Head of caudate nucleus (tissue), 42 donors: ENCODE measurements at regions not wholly inside any gene's neighbourhood (a gene's known extent, or its start where the extent isn't known, plus 50 kb on each side); places are given as distances from the start of the nearest gene placed in this dataset.

Source experiments
- DNase-seq, 42 donors: peaks; one replicate each; pipeline versions ENCODE4 v3.0.0 to v3.0.0-alpha.2; 2020 to 2021; ENCODE audit warnings: mixed read lengths in 7 of 42
- intact Hi-C: fragments of 100-400 bp; cut with DNase I; formaldehyde crosslinking; loops from one replicate; pipeline ENCODE4 v1.15.0; 2022

DNA sequence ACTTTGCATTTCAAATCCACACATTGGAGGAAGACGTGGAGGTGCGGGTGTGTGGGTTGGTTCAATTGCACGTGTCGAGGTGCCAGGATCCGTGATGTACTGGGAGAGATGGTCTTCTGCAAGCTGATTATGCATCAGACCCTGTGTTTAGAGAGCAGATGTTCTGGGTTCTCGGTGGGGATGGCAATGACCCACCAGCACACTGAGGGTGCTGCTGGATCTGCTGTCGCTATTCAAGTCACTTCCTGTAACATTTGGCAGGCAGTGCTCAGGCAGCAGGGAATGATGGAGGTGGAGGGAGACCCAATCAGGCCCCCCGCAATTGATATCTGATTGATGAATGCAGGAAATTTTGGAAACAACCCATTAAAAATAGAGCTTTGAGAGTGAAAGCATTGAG is 830.1 kb upstream of the POU3F3 start:
- peak in 1 of 42 donors; percentile 23 for DNase-seq
- intact Hi-C loops, result no loop called here

DNA sequence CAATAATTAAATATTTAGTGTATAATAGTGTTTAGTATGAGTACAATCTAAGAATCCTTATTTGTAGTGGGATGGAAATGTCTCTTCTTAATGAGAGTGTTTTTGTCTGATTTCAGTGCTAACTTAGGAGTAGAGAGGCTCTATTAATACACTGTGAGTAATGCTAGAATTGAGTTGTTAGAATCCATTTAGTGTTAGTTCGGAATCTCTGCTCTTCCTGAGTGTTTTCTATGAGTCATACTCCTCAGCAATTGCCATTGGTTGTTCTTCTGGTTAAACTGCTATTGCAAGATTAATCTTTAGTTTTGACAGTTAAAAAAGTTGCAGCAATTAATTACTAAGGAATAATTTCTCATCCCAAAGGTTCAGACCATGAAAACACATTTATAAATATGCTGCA is 828.6 kb upstream of the POU3F3 start:
- intact Hi-C loops, result no loop called here

DNA sequence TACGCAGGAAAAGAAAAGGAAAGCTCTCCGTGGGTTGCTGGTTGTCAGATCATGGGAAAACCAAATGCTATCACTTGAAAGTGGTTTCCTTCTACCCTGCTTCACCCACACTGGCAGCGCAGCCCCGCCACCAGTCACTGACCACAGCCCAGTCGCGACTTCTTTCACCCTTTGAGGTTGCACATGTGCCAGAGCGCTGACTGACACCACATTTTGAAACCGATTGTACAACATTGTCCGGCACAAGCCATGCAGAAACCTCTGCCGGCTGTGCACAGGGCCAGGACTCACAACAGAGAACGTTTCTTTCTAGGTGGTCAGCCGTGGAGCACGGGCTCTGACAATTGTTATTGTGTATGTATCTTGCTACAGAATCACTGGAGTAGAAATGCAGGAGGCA is 827.2 kb upstream of the POU3F3 start:
- intact Hi-C loops, result no loop called here
- DNase-seq, result peak in 10 of 42 donors; percentile 4 to 37 (median 20)

More for the DNA sequence above, 828.6 kb upstream of the POU3F3 start:
- DNase-seq, result no peak

DNA sequence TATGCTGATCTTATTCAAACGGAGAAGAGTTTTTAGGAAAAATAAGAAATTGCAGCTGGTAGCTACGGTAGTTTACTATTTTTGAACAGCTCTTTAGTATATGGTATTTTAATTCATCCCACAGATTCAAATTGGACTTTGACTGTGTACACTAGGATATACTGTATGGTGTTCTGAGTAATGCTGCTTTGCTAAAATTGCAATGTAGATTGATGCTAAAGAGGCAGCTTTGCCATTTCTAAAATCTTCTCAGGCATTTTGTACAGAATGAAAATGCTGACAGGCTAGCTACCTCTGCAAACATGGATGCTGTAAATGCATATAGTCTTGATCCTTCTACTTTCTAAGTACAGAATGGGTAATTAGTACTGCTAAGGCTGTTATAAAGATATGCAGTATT is 826.6 kb upstream of the POU3F3 start:
- intact Hi-C loops, result no loop called here
- DNase-seq, result no peak

DNA sequence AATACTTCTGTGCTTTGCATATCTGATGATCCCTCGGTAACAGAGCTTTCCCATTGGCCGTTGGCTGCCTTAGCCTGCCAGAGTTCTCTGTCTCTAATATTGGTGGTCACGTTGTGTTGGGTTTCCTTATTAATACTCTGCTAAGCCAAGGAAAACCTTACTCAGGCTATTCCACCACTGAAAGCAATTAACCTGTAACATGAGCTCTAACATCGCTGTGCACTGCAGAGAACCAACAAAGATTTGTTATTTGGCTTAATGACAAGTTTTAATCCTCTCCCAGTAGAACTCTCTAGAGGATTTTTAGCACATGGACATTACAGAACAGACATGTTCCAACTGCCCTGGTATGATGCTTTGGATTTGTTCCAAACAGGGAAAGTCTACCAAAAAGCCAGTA is 825.9 kb upstream of the POU3F3 start:
- DNase-seq, result no peak
- intact Hi-C loops, result no loop called here

DNA sequence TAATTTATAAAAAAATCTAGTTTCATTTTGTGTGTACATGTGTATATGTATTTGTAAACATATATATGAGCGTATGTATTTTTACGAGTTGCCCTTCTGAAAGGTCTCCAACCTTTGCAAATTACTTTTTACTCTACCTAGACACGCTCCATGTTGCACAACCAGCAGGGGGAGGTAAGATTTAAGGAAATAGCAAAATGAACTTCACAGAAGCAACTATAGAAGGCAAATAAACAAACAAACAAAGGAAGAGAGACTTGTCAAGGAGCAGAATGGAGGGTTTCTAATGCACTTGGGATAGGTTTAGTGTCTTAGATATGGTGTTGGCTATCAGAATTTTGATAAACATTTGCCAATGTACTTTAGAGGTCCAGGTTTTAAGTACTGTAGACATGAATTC is 820.5 kb upstream of the POU3F3 start:
- peak in 4 of 42 donors; percentile 9 to 39 (median 18) for DNase-seq
- intact Hi-C loops, result no loop called here

DNA sequence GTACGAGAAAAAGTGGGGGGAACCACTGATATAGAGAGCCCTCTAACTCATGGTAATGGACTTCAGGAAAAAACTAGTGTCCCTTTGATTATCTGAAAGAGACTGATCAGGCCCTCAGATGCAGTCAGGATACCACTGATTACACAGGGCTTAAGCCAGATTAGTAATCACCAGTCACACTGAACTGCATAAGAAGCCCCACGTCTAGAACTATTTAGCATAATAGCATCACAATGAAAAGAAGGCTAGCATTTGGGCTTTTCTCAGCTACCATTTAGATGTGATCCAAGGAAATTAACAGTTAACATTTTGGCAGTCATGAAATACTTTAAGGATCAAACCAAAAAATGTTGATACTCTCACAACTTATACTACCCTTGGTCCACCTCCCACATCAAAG is 813.1 kb upstream of the POU3F3 start:
- intact Hi-C loops, result no loop called here
- no peak for DNase-seq

DNA sequence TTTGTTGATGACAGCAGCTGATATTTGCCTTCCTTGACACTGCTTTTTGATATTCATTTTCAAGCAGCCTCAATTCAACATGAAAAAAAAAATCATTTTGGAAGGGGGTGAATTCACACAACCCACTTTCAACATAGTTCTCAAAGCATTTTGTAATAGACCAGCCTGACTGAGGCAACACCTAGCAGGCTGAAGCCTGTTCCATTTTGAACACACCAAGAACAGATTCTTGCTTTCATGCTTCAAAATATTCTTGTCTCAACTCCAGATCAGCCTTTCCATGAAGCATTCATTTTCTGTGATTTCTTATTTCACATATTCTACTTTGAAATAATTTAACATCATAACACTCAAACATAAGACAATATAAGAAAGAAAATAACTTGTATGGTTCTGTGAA is 812.6 kb upstream of the POU3F3 start:
- intact Hi-C loops, result no loop called here

DNA sequence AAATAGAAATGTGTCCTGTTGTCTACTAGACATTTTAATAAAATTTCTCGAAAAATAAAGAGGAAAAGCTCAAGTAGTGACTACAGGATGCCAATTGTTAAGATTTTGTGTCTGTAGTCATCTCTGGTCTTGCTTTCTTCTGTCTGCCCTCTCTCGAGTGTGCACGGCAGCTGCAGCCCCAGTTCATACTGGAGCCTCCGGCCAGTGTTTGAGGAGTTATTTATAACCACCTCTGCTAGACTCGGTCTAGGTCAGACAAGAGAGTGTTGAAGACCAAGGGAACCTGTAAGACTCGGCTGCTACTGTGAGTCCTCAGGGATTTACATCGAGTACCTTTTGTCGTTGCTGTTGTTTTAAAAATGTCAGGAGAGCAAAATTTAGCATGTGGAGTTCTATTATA is 810.1 kb upstream of the POU3F3 start:
- intact Hi-C loops, result no loop called here
- DNase-seq, result peak in 26 of 42 donors; percentile 8 to 51 (median 27)

More for the DNA sequence above, 812.6 kb upstream of the POU3F3 start:
- DNase-seq, result no peak

DNA sequence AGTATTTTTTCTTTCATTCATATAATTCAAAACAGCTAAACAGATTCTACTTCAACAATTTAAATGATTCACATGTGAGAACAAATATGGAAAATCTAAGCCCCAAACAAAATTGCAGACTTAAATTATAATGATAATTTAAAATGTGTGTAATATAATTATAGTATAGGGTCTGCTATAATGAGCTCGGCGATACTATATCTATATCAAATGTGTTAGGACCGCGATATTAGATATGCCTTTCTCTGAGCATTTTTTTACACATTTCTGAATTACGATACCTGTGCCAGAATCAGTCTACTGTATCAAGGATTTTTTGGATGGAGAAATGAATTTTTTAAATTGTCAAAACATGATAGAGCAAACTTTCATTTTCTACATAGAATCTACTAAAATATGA is 808.8 kb upstream of the POU3F3 start:
- DNase-seq, result no peak

DNA sequence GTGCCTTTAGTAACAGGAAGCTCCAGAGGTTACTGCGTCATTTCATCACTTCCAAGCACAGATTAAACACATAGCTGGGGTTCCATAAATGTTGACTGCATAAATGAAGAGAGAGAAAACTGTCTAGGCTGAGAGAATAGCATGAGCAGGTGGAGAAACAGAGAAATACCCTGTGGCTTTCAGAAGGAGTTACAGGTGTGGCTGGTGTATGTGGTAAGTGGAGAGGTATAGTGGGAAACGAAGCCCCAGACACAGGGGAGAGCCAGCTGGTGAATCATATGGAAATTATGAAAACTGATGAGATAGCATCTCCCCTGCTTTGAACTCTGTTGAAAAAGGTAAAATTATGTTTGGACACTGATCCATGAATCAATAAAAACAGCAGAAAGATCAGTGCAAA is 807.4 kb upstream of the POU3F3 start:
- intact Hi-C loops, result loop anchor here (5.0 kb wide), 1 partner anchor 811 kb away; no protein-coding TSS in a partner anchor

More for the DNA sequence above, 808.8 kb upstream of the POU3F3 start:
- intact Hi-C loops, result loop anchor here (5.0 kb wide), 1 partner anchor 812 kb away; no protein-coding TSS in a partner anchor

DNA sequence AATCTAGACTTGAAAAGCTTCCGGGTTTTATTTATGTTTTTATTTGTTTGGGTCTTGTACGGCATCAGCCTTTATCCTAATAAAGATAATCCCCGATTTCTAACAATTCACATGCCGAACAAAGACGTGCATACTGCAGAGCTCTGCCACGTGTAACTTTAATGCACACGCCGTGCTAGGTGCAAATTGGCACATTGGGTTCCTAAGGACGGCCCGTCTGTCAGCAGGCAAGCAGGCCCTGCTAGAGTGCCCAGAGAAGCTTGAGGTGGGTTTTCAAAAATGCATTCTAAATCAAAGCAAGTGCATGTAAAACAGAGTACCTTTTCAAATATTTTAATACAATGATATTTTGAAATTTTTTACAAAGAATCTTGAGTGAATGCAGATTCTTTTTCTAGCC is 806.4 kb upstream of the POU3F3 start:
- intact Hi-C loops, result loop anchor here (5.0 kb wide), 1 partner anchor 810 kb away; no protein-coding TSS in a partner anchor
- no peak for DNase-seq

More for the DNA sequence above, 807.4 kb upstream of the POU3F3 start:
- DNase-seq, result no peak

DNA sequence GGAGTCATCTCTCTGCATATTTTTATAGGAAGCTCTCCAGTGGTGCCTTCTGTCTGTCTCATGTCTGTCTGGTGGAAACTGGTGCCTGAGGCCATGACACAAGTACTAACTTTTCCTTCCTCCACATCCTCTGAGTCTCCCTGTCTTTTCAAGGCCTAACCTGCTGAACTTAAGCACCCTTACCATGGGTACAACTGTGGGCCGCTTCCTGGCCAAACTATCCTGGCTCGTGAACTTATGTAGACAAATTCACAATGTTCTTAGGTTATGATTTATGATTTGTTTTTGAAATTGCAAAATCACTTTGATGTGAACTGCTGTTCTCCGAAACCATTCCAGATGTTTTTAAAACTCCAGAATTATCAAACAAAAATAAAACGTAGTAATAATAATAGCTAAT is 804.5 kb upstream of the POU3F3 start:
- DNase-seq, result no peak
- intact Hi-C loops, result loop anchor here (5.0 kb wide), 1 partner anchor 808 kb away; no protein-coding TSS in a partner anchor

DNA sequence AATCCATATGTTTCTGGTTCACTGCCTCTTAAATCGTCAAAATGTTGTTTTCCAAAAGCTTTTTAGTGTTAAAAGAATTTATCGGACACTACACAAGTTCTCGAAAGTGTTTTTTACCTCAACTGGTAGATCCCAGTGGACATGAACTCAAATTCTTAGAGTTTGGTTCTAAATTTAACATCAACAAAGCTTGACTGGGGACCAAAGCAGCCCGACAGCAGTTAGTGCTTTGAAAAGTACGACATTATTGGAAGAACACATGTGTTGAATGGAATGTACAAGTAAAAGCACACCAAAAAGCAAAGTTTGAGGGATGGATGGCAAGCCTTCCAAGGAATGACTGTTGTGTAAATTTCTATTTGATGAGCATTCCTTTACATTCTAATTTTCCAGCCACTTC is 803.9 kb upstream of the POU3F3 start:
- intact Hi-C loops, result loop anchor here (5.0 kb wide), 1 partner anchor 807 kb away; no protein-coding TSS in a partner anchor

DNA sequence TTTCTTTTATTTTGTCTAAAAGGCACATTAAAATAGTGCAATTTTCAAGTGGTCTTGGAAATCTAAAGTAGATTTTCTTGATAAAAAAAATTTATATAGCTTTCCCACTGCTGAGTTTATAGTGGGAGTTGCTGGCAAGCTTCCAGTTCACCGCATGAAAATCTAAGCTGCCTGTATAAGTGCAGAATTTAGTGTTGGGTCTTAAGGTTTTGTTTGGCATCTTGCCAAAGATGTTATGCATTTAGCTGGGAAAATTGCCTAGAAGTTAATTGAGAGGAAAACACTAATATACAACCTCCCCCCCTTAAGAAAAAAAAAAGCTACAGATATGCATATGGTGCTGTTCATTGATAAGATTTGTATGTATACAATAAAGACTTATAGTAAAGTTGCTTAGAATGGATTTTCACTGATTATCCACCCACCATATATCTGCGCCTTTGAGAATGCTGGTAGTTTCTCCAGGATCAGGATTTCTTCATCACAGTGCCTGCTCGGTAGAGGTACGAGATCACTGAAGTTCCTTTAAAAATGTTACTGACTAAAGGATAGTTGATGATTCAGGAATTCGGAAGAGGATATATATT is 803.2 kb upstream of the POU3F3 start:
- no peak for DNase-seq
- intact Hi-C loops, result no loop called here

More for the DNA sequence above, 803.9 kb upstream of the POU3F3 start:
- no peak for DNase-seq

DNA sequence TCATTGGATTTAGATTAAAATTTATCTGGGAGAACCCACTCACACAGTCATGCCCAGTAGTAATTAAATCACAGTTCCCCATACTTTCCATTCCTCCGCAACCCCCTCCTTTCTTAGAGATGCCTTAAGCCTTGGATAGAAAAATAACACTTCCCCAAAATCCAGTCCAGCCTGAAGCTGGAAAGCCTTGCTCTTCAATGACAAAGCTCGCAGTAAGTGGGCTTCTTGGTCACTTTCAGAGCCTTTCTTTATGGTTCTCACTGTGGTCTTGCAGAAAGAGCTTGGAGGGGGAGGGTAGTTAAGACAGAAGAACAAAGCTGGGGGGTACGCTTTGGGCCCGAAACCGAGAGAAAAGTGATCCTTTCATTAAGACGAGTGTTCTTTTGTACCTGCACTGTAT is 802.1 kb upstream of the POU3F3 start:
- DNase-seq, result no peak

DNA sequence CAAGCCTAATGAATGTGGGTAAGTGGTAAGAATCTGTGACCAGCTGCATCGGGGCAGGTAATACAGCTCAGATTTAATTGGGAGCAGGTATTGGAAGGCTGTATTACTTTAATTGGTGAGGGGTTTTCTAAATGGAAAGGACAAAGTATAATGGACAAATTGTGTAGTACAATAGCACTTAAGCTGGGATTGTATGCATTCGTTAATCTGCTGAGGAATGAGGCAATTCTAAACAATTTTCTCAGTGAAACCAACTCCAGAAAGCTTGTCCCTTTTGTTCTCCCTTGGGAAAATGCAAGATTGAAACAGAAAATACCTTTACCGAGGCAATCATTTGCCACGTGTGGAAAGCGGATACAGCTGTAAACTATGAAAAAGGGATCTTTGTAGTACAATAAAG is 801.6 kb upstream of the POU3F3 start:
- intact Hi-C loops, result no loop called here
- no peak for DNase-seq

More for the DNA sequence above, 802.1 kb upstream of the POU3F3 start:
- intact Hi-C loops, result no loop called here

DNA sequence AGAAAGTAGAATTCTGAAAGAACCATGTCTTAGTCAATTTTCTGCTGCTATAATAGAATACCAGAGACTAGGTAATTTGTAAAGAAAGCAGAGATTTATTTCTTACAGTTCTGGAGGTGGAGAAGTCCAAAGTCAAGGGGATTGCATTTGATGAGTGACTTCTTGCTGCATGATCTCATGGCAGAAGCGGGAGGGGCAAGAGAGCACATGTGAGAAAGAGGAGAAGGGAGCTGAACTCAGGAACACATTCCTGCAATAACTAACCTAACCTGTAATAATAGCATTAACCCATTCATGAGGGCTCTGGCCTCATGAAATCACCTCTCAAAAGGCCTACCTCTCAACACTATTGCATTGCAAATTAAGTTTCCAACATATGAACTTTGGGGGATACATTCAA is 797.5 kb upstream of the POU3F3 start:
- intact Hi-C loops, result no loop called here
- no peak for DNase-seq

DNA sequence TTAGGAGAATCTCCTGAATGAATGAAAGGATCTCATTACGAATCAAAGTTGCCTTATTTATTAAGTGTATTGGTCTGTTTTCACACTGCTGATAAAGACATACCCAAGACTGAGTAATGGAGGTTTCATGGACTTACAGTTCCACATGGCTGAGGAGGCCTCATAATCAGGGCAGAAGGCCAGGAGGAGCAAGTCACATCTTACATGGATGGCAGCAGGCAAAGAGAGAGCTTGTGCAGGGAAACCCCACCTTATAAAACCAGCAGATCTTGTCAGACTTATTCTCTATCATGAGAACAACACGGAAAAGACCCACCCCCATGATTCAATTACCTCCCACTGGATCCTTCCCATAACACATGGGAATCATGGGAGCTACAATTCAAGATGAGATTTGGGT is 785.2 kb upstream of the POU3F3 start:
- DNase-seq, result no peak
- intact Hi-C loops, result no loop called here

DNA sequence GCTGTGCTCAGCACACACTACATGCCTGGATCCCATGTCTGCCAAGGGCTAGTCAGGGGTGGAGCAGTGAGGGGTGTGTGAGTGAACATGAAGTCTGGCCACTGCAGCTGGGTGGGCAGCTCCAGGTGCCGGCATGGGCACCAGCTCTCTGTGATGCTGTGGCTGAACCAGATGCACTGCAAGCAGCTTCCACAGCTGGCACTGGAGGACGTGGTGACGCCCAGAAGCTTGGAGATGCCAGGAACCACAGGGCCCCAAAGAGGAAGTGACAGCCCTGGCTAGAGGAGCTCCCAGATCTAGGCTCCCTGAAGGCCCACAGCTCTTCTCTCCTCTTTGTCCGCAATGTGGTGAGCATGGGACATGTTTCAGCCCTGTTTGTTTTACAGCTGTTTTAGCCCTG is 776.3 kb upstream of the POU3F3 start:
- no peak for DNase-seq
- intact Hi-C loops, result no loop called here

DNA sequence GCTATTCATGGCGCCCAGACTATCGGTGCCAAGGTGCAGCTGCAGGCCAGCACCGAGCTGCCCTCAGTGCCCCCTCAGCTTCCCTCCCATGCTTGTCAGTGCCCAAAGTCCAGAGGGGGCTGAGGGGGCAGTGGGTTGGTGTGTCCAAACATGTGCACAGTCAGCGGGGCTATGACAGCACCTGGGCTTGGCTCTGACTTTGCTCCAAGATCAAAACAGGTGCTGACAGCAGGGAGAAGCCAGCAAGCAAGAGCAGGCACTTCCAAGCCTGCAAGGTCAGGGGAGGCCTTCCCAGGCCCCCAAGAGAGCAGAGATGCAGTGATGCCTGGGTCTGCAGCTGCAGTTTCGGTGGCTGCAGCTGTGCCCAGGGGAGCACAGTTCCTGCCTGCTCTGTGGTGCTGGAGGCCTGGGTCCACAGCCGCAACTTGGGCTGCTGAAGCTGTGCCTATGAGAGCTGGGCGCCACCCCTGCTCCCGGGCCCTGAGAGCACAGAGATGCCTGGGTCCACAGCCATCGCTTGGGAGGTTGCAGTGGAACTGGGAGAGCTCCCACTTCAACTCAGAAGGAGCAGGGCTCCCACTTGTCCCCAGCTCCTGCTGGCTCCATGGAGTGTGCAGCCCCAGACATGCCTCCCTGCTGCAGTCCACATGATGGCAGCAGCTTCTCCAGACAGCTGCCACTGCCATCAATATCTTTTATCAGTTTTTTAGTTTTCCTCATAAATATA is 775.3 kb upstream of the POU3F3 start:
- peak in 5 of 42 donors; percentile 4 to 36 (median 6) for DNase-seq
- intact Hi-C loops, result no loop called here
